GM20431 (cell line): ENCODE measurements at regions not wholly inside any gene's neighbourhood (a gene's known extent, or its start where the extent isn't known, plus 50 kb on each side); places are given as distances from the start of the nearest gene placed in this dataset.

ENCODE experiments used
- in situ Hi-C: fragments of 300-500 bp; cut with MseI, MboI; formaldehyde crosslinking; loops from one replicate; pipeline ENCODE4 v1.15.0; 2020; ENCODE audit warnings: low sequenced_read_pairs; ENCODE audit not compliant: unreplicated experiment

DNA sequence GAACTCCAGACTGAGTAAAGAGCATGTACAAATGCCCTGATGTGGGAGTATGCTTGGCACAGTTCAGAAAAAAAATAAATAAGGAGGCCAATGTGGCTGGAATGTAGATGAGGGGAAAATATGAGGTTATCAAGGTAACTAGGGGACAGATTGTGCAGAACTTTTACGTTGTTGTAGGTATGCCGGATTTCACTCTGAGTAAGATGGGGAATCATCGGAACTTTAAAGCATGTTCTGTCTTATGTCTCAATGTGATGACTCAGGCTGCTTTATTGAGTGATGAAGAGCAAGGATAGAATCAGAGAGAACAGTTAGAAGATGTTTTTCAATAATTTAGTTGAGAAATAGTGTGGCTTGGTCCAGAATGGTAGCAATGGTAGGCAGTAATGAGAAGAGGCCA, 130.4 kb downstream of the C11orf87 start:
- in situ Hi-C loops = no loop called here

DNA sequence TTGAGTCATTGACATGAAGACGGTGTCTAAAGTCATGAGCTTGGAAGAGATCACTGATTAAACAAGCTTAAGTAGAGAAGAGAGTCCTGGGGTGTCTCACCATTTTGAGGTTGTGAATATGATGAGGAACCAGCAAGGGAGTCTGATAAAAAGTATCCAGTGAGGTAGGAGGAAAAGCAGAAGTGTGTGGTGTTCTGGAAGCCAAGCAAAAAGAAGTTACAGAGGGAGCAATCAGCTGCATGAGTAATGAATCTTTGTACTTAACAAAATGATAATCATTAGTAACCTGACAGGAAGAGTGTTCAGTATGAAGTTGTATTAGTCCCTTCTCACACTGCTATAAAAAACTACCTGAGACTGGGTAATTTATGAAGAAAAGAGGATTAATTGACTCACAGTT, 131.3 kb downstream of the C11orf87 start:
- in situ Hi-C loops = no loop called here

DNA sequence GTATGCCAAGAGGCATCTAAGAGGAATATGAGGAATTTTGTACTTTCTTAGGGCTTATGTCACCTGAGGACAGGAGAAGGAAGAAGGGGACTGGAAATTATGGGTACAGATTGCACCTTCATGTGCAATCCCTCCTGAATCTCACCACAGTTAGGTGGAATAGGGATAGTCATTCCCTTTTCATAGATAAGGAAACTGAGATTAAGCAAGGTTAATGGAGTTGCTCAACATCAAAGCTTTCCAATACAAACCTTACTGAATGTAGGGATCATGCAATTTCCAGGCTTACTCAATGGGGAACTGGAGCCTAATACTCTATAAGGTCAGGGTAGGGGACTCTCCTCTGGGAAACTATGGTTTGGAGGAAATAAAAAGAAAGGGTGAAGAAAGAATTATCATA, 133.0 kb downstream of the C11orf87 start:
- in situ Hi-C loops = no loop called here

DNA sequence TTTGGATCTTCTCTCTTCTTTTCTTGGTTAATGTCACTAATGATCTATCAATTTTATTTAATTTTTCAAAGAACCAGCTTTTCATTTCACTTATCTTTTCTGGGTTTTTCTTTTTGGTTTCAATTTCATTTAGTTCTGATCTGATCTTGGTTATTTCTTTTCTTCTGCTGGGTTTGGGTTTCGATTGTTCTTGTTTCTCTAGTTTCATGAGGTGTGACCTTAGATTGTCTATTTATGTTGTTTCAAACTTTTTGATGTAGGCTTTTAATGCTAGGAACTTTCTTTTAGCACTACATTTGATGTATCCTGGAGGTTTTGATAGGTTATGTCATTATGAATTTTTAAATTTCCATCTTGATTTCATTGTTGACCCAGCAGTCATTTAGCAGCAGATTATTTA, 142.3 kb downstream of the C11orf87 start:
- in situ Hi-C loops = no loop called here

DNA sequence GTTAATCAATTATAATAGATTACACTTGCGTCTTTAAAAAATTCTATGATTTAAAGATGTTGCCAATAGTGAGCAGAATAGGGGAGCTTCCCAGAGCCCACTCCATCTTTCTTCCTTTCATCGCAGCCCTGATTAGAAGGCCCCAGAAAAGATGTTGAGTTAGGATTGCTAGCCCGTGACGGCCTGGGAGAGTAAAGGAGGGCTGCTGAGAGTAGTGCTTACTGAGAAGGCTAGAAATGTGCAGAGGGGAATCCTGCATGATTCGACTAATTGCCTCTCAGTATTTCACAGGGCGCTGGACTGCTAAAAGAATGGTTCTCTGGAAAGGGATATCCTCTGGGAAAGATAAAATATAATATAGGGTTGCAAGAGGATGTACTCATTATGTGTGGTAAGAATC, 160.5 kb downstream of the C11orf87 start:
- in situ Hi-C loops = no loop called here

DNA sequence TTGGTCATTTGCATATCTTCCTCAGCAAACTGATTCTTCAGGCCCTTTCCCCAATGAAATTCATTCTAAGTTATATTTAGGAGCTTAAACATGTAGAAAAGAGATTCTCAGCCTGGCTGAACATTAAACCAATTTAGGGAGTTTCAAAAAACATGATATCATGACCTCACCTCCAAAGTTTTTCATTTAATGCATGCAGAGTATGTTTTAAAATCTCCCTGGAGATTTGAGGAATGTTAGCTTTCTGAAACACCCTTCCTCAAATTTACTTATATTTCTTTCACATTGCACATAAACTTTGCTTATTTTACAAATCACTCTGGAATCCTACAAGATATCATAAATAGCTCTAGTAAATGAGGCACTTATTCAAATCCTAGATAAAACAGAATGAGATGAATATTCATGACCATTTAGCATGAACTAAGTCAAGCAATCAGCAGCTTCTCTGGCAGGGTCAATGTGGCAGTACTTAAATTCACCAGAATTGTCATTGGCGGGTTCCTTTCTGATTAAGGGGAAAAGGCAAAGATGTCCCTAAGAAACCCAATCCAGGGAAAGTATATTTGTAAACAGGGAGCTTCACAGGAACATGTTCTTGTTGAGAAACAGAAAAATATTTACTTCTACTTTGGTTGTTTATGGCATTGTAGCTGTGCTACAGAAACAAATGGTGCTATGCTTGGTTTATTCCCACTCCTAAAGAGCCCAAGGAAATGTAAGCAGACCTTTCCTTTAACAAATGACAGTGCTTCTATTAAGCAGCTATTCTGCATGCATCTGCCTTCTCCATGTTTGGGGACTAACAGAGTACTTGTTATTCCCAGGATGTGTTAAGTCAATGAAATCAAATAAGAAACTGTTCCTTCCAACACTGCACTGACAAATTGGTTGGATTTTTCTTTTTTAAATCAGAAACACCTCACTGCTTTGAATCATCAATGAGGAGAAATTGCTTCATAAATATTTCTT, 162.3 kb downstream of the C11orf87 start:
- in situ Hi-C loops = no loop called here

DNA sequence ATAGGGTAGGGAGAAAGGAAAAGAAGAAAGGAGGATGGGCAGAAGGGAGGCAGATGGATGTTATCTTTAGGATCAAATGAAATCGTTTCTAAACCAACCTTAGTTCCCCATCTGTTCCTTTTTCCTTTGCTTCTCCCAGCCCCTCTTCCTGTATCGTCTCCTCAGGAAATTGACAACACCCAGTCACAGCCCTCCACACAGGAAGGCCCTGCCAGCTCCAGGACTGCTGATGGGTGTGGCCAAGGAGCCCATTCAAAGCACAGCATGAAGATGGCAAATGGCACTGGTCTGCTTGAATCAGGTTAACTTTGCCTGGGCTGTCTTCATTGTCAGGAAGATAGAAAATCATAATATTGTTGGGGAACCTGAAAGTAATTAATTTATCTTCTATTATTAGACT, 164.8 kb downstream of the C11orf87 start:
- in situ Hi-C loops = no loop called here

DNA sequence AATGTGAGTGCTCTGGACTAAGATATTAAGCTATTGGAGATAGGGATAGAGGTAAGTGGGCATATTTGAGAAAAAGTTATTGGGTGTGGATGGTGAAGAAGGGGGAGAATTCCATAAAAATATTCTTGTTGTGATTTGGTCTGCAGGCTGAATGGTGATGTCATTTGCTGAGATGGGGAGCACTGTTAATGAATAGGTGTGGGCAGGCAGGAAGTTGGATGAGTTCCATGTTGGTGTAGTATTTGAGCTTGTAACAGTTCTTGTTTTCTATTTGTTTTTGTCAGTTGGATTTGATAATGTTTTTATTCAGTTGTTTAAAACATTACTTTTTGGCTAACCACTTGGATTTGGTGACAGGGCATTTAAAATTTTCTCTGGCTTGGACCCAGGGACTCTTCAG, 168.8 kb downstream of the C11orf87 start:
- in situ Hi-C loops = no loop called here

DNA sequence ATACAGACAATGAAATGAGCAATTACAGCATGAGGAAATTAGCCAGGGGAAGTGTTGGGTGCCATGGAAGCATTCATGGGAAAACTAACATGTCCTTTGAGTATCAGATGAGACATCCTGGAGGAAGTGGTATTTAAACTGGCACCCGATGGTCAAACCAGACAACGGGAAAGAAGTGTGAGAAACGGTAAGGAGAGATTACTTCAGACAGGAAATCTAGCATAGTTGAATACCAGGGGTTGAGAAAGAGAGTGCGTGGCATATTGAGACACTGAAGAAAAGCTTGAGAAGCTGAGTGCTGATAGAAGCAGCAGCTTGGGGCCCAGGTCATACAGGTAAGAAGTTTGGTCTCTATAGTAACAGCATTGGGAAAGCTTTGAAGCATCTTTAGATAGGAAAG, 175.3 kb downstream of the C11orf87 start:
- in situ Hi-C loops = no loop called here

DNA sequence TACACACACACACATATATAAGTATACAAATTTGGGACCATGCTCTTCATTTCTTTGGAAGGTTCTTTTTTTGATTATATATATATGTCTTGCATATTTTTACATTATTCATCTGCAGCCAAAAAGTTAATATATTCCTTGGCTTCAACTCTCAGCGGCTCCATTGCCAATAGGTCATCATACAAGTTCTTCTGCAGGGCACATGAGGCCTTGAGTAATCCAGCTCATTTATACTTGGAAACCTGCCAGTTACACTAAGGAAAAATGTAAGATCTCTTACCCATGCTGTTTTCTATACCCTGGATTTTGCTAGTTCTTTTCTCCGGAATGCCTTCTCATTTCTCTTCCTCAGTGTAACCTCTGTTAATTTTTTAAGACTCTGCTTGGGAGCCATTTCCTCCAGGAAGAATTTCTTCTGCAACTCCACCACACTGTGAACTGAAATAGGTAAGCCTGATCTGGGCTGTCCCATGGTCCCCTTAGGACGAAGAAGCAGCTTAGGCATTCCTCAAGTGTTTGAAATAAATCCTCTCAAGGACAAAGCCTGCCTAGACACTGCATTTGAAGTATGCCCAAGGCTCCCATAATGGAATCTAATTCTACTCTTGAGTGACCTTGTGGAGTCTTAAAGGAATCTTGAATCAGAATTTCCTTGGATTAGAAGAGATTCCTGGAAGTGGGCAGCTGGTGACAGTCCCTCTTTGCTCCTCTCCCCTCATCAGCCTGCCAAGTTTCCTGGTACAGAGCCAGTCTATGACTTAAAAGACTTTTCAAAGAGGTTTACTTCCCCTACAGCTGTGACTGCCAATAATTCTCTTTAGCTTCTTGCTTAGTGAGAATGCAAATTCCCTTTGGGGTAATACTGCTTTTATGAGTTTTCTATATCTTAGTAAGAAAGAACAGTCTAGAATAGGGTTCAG, 182.8 kb downstream of the C11orf87 start:
- in situ Hi-C loops = no loop called here

DNA sequence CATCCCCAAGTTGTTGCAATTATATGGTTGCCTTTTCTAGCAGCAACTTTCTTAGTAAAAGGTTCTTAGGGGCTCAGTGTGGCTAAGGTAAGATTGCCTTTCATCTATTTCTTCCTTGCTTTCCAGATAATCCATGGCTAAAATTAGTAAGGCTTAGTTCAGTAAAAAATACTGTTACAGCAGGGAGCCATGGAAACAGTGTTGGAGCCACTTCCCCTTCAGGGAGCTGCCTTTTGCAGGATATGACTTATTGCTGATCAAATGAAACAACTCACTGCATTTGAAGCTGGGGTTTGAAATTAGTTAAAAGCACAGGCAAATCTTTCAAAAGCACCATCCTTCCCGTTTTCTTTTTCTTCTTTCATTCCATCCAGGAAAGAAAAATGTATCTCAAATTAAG, 184.3 kb downstream of the C11orf87 start:
- in situ Hi-C loops = no loop called here

DNA sequence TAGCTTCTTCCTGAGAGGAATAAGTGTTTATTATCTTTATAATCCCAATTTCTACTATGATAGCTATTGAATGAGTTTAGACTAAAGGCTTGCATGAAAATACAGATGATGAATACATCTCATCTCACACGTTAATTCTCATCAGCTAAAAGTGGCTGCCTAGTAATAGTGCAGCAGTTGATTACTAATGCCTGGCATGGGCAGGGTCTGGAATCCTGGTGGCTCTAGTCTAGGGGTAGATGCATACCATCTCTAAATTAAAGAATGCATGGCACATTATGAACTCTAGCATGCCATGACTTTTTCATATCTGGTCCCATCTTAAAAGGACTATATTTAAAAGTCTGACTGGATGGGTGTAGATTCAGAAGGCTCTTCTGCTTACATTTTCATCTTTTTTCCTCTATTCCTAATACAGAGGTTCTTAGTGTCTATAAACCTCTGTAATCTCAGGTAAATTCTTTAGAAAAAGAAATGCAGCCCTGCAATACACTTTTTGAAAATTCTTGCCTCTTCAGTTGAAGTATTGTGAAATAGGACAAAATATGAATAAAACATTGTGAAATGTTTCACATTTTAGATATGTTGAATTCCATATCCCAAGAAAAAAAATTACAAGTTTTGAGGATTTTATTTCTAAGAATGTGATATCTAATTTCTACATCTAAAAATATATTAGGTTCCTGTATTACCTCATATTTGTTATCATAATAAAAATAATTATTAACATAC, 187.6 kb downstream of the C11orf87 start:
- in situ Hi-C loops = no loop called here

DNA sequence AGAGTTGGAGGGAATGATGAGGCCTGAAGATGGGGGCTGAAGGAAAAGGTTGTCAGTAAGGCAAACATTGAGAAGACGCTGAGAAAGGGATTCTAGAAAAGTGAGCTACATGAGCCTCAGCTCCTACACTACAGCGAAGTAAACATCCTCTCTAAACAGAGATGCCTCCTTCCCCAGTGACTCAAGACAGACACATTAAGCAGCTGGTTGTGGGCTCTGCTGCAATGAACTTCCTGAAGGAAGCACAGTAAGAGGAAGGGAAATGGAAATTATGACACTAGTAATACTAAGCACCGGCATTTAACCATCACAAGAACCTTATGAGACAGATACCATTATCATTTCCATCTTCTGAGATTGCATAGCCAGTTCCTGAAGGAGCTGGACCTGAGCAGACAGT, 190.5 kb downstream of the C11orf87 start:
- in situ Hi-C loops = no loop called here

DNA sequence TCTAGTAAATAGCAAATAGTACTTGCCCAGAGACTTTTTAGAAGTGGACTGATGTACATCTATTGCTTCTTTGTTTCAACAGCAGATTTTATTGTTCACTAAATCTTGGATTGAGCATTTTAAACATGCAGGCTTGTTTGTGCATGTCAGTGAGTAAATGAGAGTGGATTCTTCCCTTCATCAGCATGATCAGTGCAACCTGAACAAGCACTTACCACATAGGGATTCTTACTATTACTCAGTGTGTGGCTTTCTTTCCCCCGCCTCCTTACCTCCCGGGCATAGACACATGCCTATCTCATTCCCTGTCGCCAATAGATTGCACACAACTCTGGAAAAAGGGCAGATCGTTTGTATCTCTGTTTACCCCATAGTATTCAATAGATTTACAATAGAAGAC, 197.5 kb downstream of the C11orf87 start:
- in situ Hi-C loops = no loop called here

DNA sequence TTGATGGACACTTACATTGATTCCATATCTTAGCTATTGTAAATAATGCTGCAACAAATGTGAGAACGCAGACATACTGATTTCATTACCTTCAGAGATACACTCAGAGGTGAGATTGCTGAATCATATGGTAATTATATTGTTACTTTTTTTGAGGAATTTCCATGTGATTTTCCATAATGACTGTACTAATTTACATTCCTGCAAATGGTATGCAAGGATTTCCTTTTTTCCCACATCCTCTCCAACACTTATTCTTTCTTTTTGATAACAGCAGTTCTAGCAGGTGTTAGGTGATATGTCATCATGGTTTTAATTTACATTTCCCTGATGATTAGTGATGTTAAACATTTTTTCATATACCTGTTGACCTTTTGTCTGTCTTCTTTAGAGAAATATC, 207.7 kb downstream of the C11orf87 start:
- in situ Hi-C loops = no loop called here

DNA sequence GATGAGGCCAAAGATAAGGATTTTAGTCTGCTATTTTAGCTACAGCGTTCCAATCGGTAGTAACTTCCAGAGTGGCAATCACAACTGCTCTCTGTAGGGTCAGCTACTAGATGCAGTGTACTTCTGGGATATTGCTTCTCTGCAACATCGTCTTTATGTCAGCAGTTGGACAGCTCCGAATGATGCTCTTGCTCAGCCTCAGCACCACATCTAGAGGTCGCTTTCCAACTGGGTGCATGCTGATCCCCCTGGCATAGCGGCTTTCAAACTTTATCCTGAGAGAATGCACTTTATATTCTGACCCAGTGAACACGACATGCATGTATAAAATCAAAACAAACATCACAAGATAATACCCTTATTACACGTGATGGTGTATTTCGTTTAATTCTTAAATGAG, 219.6 kb downstream of the C11orf87 start:
- in situ Hi-C loops = no loop called here

DNA sequence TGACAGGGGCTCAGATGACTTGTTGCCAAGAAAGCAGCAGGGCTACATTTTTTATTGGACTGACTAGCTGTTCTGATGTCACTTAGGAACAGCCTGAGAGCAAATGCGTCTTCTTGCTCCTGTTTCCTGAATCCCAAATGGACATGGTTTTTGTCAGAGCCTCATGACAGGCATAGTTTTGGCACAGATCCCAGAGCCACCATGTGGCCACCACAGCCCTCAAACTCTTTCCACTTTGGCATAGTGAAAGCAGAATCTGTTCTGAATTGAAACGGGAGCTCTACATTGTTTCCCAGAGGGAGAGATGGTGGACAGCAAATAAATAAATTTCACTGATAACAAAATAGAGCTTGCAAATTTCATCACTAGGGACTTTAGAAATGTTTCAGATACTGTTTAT, 222.2 kb downstream of the C11orf87 start:
- in situ Hi-C loops = no loop called here

DNA sequence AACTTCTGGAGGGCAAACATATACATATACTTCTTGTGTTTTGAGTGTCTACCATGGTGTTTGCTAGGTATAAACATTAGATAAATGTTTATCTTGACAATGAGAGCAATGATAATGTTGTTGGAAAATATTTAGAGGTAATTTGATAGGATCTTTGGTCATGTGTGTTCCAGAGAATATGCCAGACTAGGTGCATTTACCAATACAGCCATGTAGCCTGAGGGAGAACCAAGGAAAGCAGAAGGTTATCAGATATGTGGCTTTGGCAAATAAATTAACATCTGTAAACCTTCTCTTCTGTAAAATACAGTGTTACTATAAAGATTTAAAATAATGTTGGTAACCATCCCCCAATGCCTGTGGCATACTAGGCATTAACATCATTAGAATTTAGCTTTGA, 226.8 kb downstream of the C11orf87 start:
- in situ Hi-C loops = no loop called here

DNA sequence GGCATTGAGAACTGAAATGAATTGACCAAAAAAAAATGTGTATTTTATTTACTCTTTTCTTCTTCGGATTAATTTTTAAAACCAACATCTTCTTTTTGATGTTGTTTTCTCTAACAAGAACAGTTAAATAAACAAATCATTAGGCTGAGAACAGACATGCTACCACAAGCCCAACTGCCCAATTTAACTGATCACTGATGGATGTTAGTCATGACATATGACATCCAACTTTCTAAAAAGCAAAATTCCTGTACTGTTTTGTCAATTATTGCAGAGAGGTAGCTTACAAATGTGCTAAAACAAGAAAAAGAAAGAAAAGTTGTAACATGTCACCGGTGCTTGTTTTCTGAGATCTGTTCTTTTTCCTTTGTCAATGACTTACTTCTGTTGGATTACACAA, 232.1 kb downstream of the C11orf87 start:
- in situ Hi-C loops = no loop called here

DNA sequence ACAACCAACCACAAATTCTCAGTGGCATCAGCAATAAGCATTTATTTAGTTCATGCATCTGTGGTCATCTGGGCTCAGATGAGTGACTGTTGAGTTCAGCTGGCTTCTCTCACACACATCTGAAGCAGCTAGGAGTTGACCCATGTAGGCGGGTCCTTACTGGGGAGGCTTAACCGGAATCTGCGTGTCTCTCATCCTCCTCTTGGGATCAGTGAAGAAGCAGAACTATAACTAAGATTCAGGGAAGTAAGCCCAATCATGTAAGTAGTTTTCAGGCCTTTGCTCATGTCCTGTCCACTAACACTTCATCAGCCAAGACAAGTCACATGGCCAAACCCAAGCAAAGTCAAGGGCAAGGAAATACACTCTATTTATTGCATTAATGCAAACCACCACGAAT, 236.2 kb downstream of the C11orf87 start:
- in situ Hi-C loops = no loop called here
